Fibroblast of skin of scalp (primary cell): ENCODE measurements at regions not wholly inside any gene's neighbourhood (a gene's known extent, or its start where the extent isn't known, plus 50 kb on each side); places are given as distances from the start of the nearest gene placed in this dataset.
"Not testable (repeated sequence)": the region's sequence is repeated elsewhere in the genome, so short reads cannot be mapped to it uniquely, and the experiment has no call there.

Source experiments
- DNase-seq: peaks from one replicate; pipeline ENCODE4 v3.0.0-alpha.2; 2013

DNA sequence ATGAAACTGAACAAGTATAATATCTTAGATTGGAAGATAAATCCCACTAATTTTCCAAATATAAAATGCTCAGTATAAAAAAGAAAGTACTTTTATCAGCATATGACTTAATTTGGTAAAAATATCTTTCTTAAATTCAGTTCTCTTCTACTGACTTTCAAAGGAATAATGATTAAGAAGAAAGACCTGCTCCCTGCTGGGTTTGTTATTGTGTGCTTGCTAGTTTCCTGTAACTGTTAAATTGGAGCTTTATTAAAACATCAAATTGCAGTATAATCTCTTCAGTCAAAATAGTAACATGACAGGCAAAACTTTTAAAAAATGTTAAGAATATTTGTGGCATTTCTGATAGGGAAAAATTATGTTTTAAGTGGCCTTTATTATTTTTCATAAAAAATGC, 1317.4 kb upstream of the CDH2 start:
- DNase-seq, result peak; percentile 28

DNA sequence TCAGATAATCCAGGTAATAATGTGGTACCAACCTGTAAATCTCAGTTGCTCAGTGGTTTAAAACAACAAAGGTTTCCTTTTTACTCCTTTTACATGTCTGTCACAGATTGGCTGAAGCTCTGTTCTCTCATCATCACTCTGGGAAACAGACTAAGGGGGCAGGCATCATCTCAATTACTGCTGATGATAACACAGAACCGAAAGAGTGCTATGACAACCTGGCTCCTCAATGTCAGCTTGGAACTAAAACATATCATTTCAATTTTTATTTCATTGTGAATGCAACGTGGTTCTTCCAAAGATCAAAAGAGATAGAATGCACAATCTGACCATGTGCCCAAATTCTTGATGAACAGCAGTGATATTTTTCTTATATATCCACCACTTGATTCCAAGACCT, 1315.0 kb upstream of the CDH2 start:
- DNase-seq, result no peak

DNA sequence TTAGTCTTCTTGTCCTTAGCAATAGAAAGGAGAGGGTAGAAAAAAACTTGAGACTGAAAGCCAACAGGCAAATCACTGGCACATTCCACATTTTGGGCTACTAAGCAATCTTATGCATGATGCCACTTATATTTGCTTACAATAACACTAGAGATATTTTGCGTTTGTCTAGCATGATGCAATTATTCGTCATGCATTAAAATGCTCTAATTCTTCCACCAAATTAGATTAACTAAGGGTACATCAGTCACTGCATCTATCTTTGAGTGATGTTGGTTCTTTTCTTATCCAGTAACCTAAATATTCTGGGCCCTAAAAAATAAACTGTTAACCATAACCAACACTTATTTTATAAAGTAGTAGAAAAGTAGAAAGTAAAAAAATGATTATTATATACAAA, 1311.7 kb upstream of the CDH2 start:
- peak; percentile 6 for DNase-seq

DNA sequence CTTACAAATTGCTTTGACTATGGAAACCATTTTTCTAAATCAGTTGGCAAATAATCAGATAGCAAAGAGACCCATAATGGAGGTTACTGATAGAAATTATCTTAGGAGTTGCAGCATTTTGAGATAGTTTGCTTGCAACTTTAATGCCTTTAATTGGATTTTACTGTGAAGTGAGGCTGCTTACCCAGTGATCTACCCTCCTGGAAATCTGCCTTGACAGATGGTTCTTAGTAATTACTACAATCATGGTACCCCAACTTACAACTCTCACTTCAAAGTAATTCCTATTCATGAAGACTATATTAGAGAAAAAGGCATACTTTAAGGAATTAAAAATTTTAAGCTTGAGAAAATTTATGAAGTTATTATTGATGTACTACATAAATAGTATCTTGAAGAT, 1288.6 kb upstream of the CDH2 start:
- DNase-seq, result no peak

DNA sequence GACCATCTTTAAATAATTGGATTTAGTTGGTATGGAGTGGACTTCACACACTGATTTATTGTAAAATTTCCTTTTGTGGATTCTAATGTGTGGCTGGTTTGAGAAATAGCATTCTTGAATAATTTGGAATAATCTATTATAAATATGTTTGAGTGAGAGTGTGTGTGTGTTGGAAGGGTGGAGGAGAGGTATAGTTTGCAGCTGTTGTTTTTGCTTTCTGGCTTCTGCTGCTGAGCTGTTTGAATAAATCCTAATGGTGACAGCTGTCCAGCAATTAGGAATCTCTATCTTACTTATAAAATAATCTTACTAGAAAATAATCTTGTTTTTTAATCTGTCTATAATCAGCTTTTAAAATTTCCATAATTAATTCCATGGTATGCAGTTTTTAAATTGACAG, 1283.0 kb upstream of the CDH2 start:
- no peak for DNase-seq

DNA sequence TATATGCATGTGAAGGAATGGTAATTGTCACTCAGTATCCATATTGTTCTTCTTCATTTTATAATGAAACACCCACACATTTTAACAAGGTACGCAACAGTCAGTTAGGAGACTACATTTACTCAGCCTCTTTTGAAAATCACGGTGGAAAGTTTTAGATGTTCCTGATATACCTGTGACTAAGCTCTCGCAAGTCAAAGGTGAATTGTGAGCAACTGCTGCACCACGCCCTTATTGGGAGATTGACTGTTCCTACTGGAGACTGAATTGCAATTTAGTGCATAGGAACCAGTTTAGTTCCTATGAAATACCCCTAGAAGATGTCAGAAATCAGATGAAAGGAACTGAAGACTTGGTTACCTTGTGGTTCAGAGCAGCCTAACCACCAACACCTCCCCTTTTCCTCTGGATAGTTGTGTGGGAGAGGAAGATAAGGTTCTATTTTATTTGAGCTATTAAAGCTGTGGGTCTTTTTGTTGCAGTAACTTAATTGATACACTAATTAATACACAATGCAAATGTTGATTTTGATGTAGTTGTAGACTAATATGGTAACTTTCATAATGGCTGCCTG, 1280.5 kb upstream of the CDH2 start:
- DNase-seq, result no peak

DNA sequence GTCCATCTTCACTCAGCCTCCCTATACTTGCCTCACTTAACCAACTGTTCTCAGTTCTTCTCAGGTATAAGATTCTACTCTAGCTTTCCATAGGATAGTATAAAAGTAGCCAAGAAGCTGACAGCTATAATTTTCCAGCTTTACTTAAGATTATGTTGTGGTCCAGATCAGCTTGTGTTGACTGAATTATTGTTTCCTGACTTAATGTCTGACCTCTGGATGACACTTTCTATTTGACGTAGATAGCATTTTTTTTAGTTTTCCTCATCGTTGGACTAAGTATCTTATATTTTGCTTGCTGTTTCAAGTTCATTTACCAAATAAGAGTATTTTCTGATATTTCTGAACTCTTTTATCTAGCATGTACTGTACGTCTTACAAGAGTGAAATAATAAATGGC, 1272.5 kb upstream of the CDH2 start:
- no peak for DNase-seq

DNA sequence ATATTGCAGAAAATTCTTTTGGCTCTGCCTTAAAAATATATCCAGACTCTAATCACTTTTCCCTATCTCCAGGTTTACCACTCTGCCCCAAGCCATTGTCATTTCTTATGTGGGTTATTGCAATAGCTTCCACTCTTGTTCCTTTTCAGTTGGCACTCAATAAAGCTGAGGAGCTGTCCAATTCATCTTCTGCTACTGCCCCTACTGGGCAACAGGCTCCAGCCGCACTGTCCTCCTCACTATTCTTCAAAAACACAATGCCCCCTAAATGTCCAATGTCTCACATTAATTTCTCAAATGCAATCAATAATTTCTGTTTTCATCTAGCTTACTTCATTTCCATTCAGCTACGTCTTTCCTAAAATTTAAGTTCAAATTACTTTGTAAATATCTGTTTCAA, 1262.5 kb upstream of the CDH2 start:
- no peak for DNase-seq

DNA sequence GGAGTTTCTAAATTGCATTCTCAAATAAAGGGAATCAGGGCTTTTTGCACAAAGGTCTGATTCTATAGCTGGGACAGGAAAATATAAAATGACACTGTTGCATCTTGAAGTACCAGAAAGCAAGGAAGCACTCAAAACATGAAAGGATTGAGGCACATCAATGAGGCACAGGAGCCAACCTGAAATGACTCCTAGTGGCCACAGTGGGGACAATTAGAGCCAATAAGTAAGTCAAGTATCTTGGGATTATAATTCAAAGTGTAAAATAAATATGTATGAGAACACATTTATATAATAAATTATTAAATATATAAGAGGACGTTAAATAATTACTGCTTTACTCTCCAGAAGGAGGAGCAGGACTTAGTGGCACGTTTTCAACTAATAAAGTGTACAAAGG, 1259.5 kb upstream of the CDH2 start:
- no peak for DNase-seq

DNA sequence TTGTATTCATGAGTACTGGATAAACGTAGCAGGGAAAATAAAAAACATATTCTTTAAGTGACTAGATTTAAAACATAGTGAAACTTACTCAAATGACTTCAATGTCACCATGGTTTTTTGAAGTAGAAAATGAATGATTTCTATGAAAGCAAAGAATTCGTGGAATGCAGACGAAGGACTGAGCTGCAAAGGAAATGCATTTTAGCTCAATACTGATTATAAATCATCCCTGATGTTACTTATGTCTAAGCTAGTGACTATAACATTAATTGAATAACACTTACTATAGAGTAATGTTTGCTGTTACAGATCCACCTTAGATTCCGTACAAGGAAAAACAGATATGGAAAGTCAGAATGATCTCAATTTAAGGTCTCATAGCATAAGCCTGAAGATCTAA, 1257.7 kb upstream of the CDH2 start:
- peak; percentile 5 for DNase-seq

DNA sequence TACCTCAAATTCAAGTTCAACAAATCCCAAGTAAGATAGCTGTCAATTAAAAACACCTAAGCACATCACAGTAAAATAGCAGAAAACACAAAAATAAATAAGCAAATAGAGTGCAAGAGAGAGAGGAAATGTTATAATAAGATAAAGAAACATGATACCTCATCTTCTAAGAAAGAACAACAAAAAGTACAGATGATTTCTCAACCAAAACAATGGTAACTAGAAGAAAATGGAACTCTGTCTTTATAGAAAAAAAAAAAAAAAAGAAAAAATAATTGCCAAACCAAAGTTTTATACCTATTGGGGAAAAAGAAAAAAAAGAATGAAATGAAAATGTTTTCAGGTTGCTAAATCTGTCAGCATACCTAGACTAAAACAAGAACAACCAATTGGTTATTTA, 1253.5 kb upstream of the CDH2 start:
- no peak for DNase-seq

DNA sequence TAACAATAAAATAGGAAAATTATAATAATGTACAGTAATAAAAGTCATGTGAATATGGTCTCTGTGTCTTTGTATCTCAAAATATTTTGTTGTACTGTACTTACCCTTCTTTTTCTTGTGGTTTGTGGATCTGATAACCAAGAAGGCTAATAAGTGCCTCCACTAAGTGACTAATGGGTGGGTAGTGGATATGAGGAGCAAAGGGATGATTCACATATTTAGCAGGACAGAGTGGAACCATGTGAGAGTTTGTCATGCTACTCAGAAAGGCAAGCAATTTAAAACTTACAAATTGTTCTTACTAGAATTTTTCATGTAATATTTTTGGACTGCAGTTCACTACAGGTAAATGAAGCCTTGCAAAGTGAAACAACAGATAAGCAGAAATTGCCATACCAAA, 1241.2 kb upstream of the CDH2 start:
- peak; percentile 14 for DNase-seq

DNA sequence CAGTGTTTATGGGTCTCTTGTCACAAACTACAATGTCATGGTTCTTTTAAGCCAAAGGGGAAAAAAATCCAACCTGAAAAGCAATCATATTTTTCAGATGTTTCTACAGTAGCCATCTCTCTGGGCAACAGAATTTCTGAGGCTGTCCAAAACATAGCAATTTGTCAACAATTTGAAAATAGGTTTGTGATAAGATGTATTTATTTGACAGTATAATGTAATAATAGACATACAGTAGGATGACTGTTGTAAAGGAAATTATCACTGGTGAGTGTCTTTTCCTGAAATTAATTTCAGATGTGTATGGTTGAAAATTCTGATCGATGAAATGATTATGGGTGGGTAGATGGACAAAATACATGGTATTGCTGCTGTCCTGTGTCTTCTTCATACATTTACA, 1230.1 kb upstream of the CDH2 start:
- no peak for DNase-seq

DNA sequence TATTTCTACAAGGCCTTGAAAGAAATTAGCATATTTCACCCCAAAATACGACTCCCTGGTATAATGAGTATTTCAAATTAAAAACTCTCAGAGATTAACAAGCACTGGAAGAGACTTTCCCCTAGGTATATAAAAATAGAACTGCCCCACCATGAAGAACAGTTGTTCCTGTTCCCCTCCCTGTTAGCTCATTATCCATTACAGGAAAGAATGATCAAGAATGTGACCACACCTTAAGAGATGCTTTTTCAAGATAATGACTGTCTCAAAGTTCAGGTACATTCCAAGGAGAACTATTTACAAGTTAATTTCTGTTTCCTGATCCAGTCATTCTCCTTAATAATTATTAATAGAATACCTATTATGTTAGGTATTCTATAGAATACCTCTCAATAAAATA, 1220.6 kb upstream of the CDH2 start:
- no peak for DNase-seq

DNA sequence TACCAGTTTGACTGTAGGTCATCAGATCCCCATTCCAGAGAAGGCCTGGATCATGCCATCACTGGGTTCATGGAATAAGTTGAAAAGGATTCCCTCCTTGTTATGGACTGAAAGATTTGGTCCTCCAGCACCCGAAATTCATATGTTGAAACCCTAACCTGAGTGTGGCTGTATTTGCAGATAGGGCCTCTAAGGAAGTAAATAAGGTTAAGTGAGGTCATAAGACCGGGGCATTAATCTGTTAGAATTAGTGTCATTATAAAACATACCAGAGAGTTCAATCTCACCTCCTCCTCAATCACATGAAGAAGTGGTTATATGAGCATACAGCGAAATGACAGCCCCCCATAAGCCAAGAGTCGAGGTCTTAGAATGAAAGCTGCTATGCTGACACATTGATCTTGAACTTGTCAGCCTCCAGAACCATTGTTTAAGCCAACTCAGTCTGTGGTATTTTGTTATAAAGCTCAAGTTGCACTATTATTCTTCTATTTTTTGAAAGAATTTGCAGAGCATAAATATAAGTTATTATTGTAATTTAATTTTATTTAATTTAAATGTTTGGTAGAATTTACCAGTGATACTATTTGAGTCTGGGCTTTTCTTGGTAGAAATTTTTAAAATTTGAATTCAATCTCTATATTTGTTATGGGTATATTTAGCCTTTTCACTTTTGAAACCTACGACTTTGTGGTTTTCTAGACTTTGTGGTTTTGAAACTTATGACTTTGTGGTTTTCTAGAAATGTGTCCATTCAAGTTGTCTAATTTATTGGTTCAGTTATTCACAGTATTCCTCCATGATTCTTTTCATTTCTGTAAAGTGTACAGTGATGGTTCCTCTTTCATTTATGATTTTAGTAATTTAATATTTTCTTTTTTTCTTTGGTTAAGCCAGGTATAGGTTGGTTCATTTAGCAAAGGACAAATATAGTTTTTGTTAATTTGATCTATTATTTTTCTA, 1206.7 kb upstream of the CDH2 start:
- peak; percentile 18 for DNase-seq

DNA sequence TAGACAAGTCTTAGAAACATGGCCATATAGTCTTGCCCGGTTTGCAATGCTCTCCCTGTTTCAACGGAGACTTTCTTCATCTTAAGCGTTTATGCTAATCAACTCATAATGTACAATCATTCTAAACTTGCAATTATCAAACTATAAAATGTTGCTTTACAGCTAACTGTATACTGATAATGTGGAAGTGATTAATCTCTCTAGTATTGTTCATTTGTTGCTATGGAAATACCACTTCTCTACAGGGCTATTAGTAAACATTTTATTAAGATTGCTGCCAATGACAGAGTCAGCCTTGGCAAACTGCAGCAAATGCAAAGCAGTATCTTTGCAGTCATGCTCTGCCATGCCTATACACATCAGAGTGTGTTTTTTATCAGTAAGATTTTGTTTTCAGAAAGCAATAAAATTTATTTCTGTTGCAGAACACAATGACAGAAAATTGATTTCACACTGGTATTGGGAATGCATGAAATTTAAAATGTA, 1201.8 kb upstream of the CDH2 start:
- no peak for DNase-seq

DNA sequence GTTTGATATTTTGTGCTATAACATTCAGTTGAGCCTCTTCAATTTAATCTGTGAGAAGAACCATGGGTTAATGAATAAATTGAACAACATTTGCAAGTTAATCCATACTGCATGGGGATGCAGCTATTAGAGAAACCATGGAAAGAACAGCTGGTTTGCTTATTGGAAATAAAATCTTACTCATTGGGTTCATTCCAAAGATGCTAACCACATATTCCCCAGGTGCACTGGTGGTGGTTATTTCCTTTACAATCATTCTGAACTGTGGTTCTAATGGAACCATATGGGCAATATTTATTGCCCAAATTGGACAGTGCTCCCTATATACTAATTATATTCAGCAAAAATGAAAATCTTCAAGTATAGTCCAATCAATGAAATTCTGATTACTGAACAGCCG, 1200.4 kb upstream of the CDH2 start:
- DNase-seq, result peak; percentile 1

DNA sequence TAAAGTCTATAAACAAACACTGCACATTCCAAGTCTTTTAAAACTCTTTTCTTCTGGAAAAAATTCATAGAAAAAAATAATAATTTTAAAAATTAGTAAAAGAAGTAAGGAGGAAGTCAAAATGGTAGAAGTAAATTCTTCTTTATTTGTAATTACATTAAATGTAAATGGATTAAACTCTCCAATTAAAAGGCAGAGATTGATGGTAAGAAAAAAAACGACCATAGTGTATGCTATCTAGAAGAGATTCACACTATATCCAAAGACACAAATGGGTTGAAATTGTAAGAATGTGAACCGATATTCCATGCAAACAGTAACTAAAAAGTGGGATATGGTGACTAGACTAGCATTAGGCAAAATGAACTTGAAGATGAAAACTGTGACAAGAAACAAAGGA, 1196.1 kb upstream of the CDH2 start:
- DNase-seq, result no peak

DNA sequence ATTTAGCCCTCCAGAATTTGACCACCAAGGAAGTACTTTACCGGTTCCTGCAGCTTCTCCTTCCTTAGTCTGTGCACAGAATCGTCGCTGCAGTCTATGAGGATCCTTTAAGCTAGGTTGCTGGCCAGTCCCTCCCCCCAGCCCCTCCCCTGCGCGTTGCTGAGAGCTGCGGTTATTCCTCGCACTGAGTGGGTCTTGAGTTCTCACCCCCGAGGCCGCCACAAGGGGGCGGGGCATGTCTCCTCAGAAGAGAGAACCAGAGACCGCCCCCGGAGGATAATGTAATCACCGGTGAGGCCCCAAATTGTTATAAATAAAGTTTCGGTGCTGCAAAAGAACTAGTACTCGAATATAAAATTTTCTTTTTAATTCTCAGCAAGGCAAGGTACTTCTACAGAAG, 1184.9 kb upstream of the CDH2 start:
- DNase-seq, result no peak

DNA sequence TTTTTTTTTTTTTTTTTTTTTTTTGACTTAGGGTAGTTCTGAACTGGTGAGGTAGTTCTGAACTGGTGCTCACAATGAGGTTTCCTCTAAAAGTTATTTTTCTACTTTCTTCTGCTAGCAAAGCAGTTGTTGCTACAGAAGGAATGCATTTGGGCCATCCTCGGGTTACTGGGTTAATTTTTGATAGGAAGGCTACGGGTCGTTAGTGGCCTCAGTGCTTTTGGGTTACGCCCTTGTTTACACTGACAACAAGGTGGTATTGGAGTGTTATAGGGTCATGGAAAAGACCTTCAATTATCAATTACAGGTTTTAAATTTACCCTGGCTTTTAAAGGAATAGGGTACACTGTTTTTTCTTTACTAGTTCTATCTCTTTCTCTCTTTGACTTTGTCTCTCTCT, 1183.7 kb upstream of the CDH2 start:
- DNase-seq, result not testable (repeated sequence)

DNA sequence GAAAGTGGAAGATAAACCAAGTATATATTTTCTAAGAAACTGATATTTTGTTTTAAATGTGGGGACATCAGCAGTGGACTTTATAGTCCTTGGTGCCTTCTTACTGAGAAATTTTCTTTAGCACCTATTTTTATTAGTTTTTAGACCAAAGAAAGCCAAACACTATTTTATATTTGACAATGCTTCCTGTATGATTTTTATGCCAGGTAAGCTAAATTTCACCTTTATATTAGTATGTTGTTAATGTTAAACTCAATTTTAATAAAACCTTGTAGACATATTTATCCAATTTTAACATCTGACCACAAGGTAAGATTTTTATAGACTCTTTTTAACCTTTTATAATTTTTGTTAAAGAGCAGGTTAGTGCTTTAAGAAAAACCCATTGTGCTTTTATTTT, 1182.3 kb upstream of the CDH2 start:
- DNase-seq, result not testable (repeated sequence)

DNA sequence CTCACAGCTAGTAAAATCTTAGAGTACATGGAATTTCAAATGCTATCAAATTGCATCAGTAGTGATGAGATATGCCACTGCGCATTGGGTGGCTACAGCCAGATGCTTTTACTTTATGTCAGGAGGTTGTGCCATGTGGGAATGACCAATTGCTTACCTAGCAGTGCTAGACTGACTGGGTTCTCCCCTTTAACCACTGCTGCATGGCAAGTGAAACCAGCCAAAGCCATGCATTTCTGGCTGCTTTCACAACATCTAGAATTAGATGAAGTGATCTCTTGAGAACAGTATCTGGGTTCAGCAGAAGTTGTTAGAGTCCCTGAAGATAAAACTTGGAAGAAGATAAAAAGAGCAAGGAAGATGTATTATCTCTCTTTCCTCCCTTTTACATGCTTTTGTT, 1174.2 kb upstream of the CDH2 start:
- DNase-seq, result no peak

DNA sequence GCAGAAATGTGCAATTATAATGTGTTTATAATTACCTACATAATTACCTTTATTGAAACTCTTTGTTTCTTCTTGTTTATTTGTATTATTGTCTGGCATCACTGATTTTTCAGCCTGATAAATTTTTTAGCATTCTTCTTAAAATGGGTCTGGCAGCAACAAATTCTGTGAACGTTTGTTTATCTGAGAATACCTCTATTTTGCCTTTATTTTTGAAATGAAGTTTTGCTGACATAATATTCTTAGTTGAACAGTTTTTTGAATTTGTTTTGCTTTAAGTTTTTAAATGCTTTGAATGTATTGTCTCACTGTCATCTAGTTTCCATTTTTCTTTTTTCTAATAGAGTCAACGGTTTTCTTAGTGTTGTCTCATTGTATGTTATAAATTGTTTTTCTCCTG, 1152.0 kb upstream of the CDH2 start:
- no peak for DNase-seq

DNA sequence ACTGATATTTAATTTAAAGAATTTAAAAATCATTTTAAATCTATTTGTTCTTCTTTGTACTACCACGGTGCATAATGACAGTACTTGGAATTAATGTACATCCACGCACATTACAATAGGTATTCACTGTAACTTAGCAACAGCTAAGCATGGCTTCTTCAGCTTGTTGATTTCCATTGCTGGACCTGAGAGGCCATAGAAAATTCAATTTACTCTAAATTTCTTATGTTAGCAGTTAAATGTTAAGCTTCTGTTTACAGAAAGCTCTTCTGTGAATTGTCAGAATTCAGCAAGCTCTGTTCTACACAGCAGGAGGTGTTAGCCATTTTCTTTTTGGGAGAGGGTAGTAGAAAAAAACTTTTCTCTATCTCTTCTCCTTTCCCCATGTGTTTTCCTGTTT, 1149.3 kb upstream of the CDH2 start:
- no peak for DNase-seq
